Activated CD8-positive, alpha-beta memory T cell treated with anti-CD3 and anti-CD28 coated beads for 48 hours (primary cell): ENCODE measurements at regions not wholly inside any gene's neighbourhood (a gene's known extent, or its start where the extent isn't known, plus 50 kb on each side); places are given as distances from the start of the nearest gene placed in this dataset.
"Not testable (repeated sequence)": the region's sequence is repeated elsewhere in the genome, so short reads cannot be mapped to it uniquely, and the experiment has no call there.

Experiments used
- DNase-seq, 3 experiments: peaks; one replicate each; pipeline ENCODE4 v3.0.0-alpha.2; 2020; ENCODE audit warnings: low read depth in 2 of 3, low spot score in 2 of 3

DNA sequence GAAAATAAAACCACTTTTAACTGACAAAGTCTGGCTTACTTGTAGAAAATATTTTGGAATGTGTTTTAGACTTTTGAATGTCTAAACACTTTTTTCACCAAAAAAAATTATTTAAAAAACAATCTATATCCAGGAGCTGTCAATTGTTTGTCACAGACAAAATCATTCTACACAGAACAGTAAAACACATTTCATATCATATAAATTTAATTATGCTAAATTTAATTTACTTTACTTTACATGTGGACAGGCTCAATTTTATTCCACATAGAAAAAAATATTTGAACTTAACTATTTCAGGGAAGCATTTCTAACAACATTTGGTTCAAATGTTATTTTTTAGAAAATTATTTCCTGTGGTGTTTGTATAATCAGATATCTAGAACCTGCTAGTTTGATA lies 1417.0 kb downstream of the ZPLD1 start:
- no peak for DNase-seq

DNA sequence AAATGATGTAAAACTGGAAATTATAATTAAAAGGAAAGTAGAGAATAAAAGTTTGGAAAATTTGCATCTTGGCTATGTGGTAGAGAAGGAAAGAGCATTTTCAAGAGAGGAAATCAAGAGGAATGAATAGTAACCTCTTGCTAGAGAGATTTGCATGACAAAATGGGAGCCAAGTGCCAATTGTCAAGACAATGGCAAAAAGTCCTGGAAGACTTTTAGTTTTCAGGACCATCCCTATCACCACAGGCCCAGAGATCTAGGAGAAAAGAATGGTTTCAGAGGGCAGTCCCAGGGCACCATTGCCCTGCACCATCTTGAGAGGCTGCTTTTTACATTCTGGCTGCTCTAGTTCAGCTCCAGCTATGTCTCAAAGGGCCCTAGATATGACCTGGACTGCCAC lies 1427.6 kb downstream of the ZPLD1 start:
- DNase-seq, result no peak

- DNase-seq, result no peak
These were observed 1428.6 kb downstream of the ZPLD1 start for GRCh38 chr3:103863381-103863780.

GRCh38 chr3:103866113-103866512 lies 1431.3 kb downstream of the ZPLD1 start:
- DNase-seq, result no peak

DNA sequence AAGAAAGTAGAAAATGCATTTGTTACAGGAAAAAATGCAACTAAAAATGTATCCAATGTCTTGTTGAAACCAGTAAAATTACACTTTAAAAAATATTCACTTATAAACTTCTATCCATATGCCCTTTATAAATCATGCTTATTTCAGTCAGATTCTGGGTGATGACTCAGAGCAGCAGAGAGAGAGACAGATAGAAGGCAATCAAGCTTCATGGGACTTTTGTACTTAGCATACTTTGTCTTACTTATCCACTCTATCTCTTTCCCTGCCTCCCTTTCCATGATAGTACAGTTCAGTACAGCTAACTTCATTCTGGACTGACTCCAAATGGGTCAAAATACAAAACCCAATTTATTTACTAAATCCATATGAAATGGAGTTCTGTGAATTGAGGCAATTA lies 1438.2 kb downstream of the ZPLD1 start:
- no peak for DNase-seq

- no peak for DNase-seq
These were observed 1439.2 kb downstream of the ZPLD1 start for GRCh38 chr3:103873897-103874545.

DNA sequence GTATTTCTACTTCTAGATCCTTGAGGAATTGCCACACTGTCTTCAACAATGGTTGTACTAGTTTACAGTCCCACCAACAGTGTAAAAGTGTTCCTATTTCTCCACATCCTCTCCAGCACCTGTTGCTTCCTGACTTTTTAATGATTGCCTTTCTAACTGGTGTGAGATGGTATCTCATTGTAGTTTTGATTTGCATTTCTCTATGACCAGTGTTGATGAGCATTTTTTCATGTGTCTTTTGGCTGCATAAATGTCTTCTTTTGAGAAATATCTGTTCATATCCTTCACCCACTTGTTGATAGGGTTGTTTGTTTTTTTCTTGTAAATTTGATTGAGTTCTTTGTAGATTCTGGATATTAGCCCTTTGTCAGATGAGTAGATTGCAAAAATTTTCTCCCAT lies 1447.0 kb downstream of the ZPLD1 start:
- not testable (repeated sequence) for DNase-seq

DNA sequence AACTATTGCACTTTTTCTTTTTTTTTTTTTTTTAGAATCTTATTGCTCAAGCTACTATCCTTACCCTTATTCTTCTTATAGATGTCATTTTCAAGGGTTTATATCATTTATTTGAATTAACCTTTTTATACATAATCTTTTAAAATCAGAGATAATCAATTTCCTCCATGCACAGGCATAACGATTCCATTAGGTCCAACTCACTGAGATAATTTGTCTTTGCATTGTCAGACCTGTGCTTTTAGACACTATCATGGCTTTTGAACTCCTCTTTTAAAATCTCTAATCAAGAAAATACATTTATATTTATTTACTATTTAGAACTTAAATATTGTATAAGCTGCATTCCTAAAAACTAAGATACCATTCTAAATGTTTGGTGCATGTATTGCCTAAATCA lies 1454.9 kb downstream of the ZPLD1 start:
- DNase-seq, result no peak

DNA sequence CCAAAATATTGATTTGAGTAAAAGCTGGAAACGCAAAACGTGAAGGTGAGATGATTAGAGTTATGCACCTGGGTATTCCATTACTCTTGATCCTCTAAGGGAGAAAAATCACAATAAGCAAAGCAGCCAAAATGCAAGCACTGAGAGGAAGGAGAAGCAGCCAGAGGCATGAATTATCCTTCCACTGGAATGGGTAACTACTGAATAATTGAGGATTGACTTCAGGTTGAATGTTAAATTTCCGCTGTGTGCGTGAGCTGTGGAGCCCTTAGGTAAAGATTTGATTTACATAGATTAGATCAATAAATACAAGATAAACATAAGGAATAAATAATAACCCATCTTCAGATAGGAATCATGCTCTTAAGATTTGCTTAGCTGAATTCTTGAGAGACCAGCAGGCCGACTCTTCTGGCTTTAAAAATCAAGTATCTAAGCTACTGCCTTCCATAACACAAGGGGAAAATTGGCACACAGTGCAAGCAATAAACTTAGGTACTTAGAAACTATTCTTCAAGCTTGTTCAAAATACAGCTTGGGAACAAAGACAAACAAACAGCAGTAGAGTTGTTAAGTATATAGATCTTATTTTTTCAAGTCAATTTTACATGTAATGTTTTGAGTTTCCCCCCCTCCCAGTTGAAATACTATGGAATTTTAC lies 1459.5 kb downstream of the ZPLD1 start:
- no peak for DNase-seq

DNA sequence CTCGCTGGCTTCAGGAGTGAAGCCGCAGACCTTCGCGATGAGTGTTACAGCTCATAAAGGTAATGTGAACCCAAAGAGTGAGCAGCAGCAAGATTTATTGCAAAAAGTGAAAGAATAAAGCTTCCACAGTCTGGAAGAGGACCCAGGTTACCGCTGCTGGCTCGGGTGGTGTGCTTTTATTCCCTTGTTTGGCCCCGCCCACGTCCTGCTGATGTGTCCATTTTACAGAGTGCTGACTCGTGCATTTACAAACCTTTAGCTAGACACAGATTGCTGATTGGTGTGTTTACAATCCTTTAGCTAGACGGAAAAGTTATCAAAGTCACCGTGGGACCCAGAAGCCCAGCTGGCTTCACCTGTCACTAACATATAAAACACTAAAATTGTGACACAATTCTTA lies 1464.5 kb downstream of the ZPLD1 start:
- DNase-seq, result no peak

- DNase-seq, result no peak
These were observed 1461.7 kb upstream of the ALCAM start for GRCh38 chr3:103904991-103905390.

DNA sequence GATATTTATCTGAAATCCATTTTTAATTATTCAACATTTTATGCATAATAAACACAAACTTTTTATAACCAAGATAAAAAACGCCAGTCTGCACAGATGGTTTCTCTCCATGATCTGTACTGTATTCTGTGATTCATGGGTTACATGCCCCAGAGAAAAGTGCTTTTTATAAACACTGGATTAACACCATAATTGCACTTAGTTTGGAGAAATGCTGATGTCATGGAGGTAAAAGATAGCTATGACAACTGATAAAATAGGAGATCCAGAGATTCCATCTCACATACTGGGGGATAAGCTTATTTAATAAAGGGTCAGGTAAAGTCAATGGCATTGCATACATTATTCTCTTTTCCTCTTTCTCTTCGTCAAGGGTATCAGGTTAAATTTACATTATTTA lies 1460.4 kb upstream of the ALCAM start:
- DNase-seq, result no peak

DNA sequence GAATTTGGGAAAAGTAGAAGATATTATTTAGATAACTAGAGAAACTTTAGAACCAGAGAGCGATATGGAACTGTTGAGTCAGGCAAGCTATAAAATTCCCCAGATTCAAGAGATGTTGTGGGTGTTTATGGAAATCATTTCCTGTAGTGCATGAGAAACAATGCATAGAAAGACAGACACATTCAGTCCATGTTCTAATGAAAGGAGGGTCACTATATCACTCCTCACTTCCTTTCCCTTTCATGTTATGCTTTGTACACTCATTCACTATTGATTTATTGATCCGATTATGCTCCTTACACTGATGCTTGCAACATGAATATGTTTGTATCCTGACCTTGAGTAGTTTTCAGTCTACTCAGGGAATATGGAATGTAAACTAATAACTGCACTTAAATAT lies 1459.9 kb upstream of the ALCAM start:
- DNase-seq, result no peak

DNA sequence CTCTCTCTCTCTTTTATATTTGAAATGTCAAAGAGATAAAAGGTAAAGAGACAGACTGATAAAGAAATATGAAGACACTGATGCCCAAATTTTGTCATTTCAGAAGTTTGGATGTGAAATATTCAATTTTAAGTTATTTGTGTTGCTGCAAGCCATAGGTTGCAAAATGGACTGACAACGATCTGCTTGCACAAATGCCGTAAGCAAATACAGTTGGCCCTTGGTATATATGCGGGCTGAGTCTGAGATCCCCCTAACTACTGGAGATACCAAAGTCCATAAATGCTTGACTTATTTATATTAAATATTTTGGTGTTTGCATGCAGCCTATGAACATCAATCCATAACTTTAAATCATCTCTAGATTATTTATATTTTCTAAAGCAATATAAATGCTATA lies 1459.1 kb upstream of the ALCAM start:
- no peak for DNase-seq

GRCh38 chr3:103909395-103909794 lies 1457.3 kb upstream of the ALCAM start:
- no peak for DNase-seq

- no peak for DNase-seq
These were observed 1448.4 kb upstream of the ALCAM start for GRCh38 chr3:103918336-103918735.

DNA sequence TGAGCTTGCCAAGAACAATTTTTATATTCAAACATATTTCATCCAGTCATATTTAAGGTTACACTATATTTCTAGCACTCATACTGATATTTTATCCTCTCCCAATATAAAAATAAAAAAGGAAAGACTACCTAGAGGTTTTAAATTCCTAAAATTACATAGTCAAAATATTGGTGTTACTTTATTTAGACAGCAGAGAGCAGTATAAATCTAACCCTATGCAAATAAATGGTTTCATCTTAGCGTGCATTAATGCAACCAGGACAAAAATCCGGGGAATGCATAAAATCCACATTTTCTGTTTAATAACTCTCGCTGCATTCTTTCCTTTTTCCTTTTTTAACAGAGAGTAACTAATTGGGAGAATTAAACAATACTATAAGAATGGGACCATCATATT lies 1447.4 kb upstream of the ALCAM start:
- DNase-seq, result no peak

- no peak for DNase-seq
These were observed 1442.8 kb upstream of the ALCAM start for GRCh38 chr3:103923907-103924306.

DNA sequence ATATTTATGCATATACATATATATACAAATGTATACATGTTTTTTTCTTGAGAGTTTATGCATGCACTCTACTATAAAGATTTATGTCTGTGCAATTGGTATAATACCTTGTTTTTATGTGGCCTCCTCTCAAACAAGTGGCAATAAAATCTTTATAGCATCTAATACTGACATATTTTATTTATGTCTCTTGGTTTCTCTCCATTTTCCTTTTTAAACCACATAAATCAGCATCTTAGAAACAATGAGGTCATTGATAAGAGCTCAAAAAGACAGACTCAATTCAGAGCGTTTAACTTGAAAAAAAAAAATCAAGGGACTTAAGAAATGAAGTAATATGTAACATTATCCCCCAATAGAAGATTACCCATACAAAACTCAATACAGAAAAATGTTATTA lies 1442.2 kb upstream of the ALCAM start:
- DNase-seq, result no peak

GRCh38 chr3:103926936-103927335 lies 1439.8 kb upstream of the ALCAM start:
- no peak for DNase-seq

DNA sequence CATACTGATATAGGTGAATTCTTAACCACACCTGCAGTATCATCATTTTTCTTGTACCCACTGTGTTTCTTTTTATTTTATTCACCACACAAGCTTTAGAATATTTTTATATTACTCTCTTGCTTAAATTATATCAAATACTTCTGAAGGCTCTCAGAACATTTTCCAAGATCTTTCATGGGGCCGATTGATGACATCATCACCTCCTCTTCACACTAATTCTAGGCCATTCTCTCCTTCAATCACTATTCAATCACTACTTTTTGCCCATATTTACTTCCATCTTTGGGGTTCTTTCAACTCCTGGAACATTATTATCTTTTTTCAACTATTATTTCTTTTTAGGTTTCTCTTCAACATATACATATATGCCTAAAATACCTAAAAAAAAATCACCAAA lies 1438.8 kb upstream of the ALCAM start:
- no peak for DNase-seq

DNA sequence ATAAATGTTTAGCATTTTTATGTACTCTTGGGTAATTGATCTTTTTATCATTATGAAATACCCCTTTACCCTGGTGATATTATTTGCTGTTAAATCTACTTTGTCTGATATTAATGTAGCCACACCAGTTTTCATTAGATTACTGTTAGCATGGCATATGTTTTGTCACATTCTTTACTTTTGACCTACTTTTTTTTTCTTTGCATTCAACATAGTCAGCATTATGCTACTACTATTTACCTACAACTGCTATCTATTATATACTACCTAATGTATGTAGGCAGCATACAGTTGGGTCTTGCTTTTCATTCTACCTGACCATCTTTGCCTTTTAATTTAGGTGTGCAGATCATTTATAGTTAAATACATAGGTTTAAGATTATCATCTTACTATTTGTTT lies 1429.6 kb upstream of the ALCAM start:
- DNase-seq, result no peak

GRCh38 chr3:103947062-103947461 lies 1419.6 kb upstream of the ALCAM start:
- no peak for DNase-seq
